SU-DHL-6 (cell line): ENCODE measurements at regions not wholly inside any gene's neighbourhood (a gene's known extent, or its start where the extent isn't known, plus 50 kb on each side); places are given as distances from the start of the nearest gene placed in this dataset.

Experiments
- H2AFZ ChIP-seq: fragments of 200-600 bp; sonication (generic); 2 replicates; pipeline ENCODE4 v1.6.1; 2014; ENCODE audit warnings: low read depth, mild to moderate bottlenecking, moderate library complexity, mixed read lengths, antibody characterized with exemption, low read length; ENCODE audit not compliant: severe bottlenecking
- H3F3A ChIP-seq: fragments of 200-600 bp; shearing (Covaris generic); 2 replicates; pipeline ENCODE4 v1.6.0; 2016; ENCODE audit warnings: antibody characterized with exemption, mild to moderate bottlenecking; ENCODE audit not compliant: insufficient read depth
- H3K27ac ChIP-seq: fragments of 200-600 bp; sonication (generic); 2 replicates; pipeline ENCODE4 v1.5.1; 2016; ENCODE audit warnings: low read depth, mild to moderate bottlenecking, low read length, moderate library complexity, mixed read lengths
- H3K27me3 ChIP-seq: fragments of 200-600 bp; sonication (generic), shearing (Covaris generic); 2 replicates; pipeline ENCODE4 v1.6.0; 2014; ENCODE audit warnings: mild to moderate bottlenecking, low read length
- H3K36me3 ChIP-seq: fragments of 200-600 bp; sonication (generic); 2 replicates; pipeline ENCODE4 v1.6.1; 2014; ENCODE audit warnings: mild to moderate bottlenecking, low read length, mixed read lengths
- H3K4me2 ChIP-seq: fragments of 300-600, 200-600 bp; shearing (Covaris generic), sonication (generic); 2 replicates; pipeline ENCODE4 v1.6.0; 2014; ENCODE audit warnings: low read length, low read depth, mild to moderate bottlenecking; ENCODE audit not compliant: poor library complexity, severe bottlenecking
- H3K4me3 ChIP-seq: fragments of 200-600 bp; sonication (generic); 2 replicates; pipeline ENCODE4 v1.5.1; 2014; ENCODE audit warnings: antibody characterized with exemption, low read length, mild to moderate bottlenecking, mixed read lengths; ENCODE audit not compliant: insufficient read depth, poor library complexity, severe bottlenecking
- H3K79me2 ChIP-seq: fragments of 200-600 bp; sonication (generic); 2 replicates; pipeline ENCODE4 v1.6.1; 2014; ENCODE audit warnings: mild to moderate bottlenecking, low read length, moderate library complexity; ENCODE audit not compliant: insufficient read depth
- H3K9ac ChIP-seq: fragments of 200-600 bp; sonication (generic); 2 replicates; pipeline ENCODE4 v1.7.0; 2014; ENCODE audit warnings: mild to moderate bottlenecking, low read length
- H3K9me2 ChIP-seq: fragments of 200-600 bp; sonication (generic); replicated peaks from 2 replicates; pipeline ENCODE4 v1.6.1; 2014; ENCODE audit warnings: low read length; ENCODE audit not compliant: insufficient read depth
- H3K9me3 ChIP-seq: fragments of 200-600 bp; sonication (generic); 2 replicates; pipeline ENCODE4 v1.6.1; 2014; ENCODE audit warnings: low read length, mixed read lengths; ENCODE audit not compliant: insufficient read depth
- H4K20me1 ChIP-seq: fragments of 200-600 bp; sonication (generic); 2 replicates; pipeline ENCODE4 v1.6.1; 2014; ENCODE audit warnings: low read depth, mild to moderate bottlenecking, antibody characterized with exemption, low read length, moderate library complexity, mixed read lengths
- CTCF ChIP-seq: fragments of 200-600 bp; sonication (generic); IDR thresholded peaks from one replicate; pipeline ENCODE4 v1.5.1; 2017; ENCODE audit warnings: antibody characterized with exemption, mild to moderate bottlenecking, low read length, moderate library complexity; ENCODE audit not compliant: insufficient read depth, poor library complexity, severe bottlenecking
- EZH2phosphoT487 ChIP-seq: fragments of 200-600 bp; sonication (generic), shearing (Covaris generic); conservative IDR thresholded peaks from 2 replicates; pipeline ENCODE4 v1.6.1; 2018; ENCODE audit warnings: mild to moderate bottlenecking, antibody characterized with exemption, low read length, moderate library complexity, mixed read lengths

- Histone ChIP-seq H3K27me3 (no peaks in the 10 kb centered on the region), H3K27ac (no peak overlapping the region), H3K9me2 (no peaks in the 10 kb centered on the region), H3K4me3 (no peak overlapping the region), H3K4me2 (no peak overlapping the region), H3F3A (no peaks in the 10 kb centered on the region), H2AFZ (no peak overlapping the region), H3K79me2 (no peaks in the 10 kb centered on the region), H3K9ac (no peak overlapping the region), H3K9me3 (no peaks in the 10 kb centered on the region), H4K20me1 (no peaks in the 10 kb centered on the region), H3K36me3 (no peaks in the 10 kb centered on the region)
- no peak for TF ChIP-seq CTCF
- no peak for TF ChIP-seq EZH2phosphoT487
Observed at GRCh38 chr2:8290771-8291352, 391.0 kb upstream of the ID2 start.

- Histone ChIP-seq H3K36me3 (no peaks in the 10 kb centered on the region), H3K27me3 (no peaks in the 10 kb centered on the region), H3K4me2 (no peak overlapping the region), H3K9me2 (no peaks in the 10 kb centered on the region), H3K9me3 (no peaks in the 10 kb centered on the region), H3F3A (no peaks in the 10 kb centered on the region), H3K79me2 (no peaks in the 10 kb centered on the region), H3K4me3 (no peak overlapping the region), H3K27ac (no peak overlapping the region), H4K20me1 (no peaks in the 10 kb centered on the region), H2AFZ (no peak overlapping the region), H3K9ac (no peak overlapping the region)
- no peak for TF ChIP-seq CTCF
- no peak for TF ChIP-seq EZH2phosphoT487
Observed at GRCh38 chr2:8296306-8296705, 385.6 kb upstream of the ID2 start.

- Histone ChIP-seq H3K79me2 (no peaks in the 10 kb centered on the region), H2AFZ (no peak overlapping the region), H3K36me3 (no peaks in the 10 kb centered on the region), H4K20me1 (no peaks in the 10 kb centered on the region), H3K9me2 (no peaks in the 10 kb centered on the region), H3K4me3 (no peak overlapping the region), H3F3A (no peaks in the 10 kb centered on the region), H3K9me3 (no peaks in the 10 kb centered on the region), H3K4me2 (no peak overlapping the region), H3K27me3 (no peaks in the 10 kb centered on the region), H3K27ac (no peak overlapping the region), H3K9ac (no peak overlapping the region)
- TF ChIP-seq EZH2phosphoT487 (no peak), CTCF (no peak)
Observed at GRCh38 chr2:8297376-8298231, 384.3 kb upstream of the ID2 start.
